GM19023 (cell line): ENCODE measurements at regions not wholly inside any gene's neighbourhood (a gene's known extent, or its start where the extent isn't known, plus 50 kb on each side); places are given as distances from the start of the nearest gene placed in this dataset.
A peak's percentile ranks its signal among the peaks of the same experiment; 100 is the strongest.
"Not testable (repeated sequence)": the region's sequence is repeated elsewhere in the genome, so short reads cannot be mapped to it uniquely, and the experiment has no call there.

Experiments
- ATAC-seq: cut with Tn5 transposase; IDR thresholded peaks from one replicate; pipeline ENCODE4 v1.9.1; 2021; ENCODE audit warnings: mild to moderate bottlenecking, moderate library complexity; ENCODE audit not compliant: unreplicated experiment

DNA sequence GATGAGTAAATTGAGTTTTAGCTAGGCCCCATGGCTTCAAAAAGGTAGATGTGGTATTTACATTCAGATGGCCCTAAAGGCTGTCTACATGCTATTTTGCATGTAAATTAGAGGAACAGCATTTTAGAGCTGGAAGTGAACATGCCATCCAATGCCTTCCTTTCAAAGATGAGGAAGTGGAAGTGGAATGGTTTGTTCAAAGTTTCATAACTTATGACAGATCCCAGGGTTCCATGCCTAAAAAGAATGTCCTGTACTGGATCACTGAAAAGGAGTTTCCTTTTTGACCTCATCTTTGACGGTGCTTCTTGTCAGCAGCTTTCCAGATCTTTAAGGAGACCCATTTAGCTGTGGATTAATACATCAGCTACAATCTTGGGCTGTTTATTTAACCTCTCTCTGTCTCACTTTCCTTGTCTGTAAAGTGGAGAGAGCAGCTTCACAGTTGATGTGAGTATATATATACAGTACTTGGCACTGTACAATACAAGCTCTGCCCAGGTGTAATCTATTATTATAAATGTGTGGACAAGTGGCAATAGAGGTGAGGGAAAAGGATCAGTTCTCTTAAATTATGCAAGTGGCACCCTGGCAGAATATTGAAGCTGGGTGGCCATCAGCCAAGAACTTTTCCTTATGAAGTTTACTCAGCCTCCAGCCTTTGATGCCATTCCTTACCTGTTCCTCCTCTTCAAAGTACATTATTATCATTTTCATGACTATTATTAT, 68.7 kb upstream of the GOLGA8B start:
- ATAC-seq: no peak

DNA sequence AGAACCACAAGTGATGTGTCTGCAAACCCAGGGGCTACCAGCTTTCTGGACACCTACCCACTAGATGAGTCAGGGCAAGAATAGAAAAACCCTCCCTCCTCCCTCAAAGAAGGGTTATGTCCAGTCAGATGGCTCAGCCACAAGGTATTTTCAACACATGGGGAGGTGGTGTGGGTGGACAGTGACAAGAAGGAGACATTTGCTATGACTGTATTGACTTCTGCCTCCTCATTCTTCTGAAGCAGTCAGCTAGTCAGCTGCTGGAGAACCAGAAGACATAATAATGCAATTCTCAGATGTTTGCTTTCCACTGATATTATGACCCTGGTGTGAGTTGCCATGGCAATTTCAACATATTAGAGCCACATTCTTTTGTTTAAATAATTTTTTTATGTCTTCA, 66.7 kb upstream of the GOLGA8B start:
- ATAC-seq: peak; percentile 75

DNA sequence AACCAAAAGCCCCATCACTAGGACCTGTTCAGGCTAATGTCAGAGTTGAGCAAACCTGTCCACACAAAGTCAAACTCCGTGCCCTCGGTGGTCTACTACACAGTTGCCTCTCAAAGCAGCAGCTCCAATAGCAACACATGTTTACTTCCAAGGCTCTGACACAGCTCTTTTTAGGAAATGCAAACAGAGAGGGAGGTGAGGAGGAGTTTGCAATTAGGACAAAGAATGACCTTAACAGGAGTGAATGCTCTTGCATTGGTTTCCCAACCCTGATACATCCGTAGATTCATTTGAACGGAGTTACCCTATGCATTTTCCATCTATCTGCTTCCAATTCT, 64.8 kb upstream of the GOLGA8B start:
- no peak for ATAC-seq

DNA sequence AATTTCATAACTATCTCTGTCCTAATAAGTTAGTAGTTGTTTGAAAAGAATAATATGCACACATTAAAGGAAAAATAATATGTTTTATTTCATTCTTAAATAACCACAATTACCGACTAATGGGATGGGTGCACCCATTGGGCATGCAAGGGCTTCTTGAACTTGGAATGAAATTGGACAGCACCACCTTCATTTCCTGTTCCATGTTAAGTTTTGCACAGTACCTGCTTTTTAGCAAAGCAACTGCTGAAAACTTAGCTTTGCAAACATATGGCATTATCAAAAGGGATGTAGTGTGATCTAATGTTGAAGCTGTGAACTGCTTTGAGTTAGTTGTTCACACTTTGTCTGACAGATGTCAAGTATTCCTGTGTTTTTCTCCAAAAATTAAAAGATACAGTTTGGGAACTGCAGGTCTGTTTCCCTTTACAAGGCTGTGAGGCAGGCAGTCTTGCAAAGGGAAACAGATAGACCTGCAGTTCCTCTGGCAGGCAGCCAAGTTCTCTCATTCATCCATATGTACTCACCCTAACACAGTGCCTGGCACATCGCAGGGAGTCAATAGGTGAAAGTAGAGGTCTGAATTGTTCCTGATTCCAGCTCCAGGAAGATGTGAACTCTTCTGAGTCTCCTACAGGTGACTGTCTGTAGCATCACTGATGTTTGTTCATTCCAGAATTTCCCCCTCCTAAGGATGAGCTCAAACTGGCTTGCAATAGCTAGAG, 64.3 kb upstream of the GOLGA8B start:
- ATAC-seq: no peak

DNA sequence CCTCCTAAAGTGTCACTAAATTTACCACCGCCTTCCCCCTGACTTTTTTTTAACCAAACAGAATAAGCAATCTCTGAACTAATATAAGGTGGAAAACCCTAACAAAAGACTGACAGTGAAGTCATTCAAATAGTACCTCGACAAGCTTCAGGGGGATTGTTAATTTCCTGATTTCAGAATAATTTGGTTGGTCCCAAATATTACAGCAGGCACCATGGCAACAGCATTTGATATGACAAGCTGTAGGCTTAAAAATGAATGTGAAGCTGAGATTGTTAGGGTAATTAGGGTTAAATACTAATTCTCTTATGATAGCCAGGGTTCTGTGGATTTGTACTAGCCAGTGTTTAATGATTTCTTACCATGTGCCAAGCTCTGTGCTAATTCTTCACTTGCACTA, 63.5 kb upstream of the GOLGA8B start:
- ATAC-seq: no peak

DNA sequence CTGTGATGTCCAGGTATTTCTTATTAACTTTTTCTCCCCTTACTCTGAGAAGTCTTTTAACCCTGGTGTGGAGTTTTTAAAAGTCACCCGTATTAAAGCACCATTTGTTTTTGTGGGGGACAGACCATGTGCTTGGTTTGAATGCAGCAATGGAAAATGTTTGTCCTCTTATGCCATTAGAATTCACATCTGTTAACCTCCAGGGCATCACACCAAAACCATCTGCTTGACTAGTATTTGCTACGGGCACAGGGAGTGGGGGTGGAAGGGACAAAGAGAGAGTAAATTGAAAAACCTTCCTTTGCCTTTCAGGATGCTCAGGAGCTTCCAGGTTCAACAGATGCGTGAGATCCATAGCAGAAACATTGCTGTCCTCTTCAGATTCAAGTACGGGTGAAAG, 61.4 kb upstream of the GOLGA8B start:
- ATAC-seq: no peak

DNA sequence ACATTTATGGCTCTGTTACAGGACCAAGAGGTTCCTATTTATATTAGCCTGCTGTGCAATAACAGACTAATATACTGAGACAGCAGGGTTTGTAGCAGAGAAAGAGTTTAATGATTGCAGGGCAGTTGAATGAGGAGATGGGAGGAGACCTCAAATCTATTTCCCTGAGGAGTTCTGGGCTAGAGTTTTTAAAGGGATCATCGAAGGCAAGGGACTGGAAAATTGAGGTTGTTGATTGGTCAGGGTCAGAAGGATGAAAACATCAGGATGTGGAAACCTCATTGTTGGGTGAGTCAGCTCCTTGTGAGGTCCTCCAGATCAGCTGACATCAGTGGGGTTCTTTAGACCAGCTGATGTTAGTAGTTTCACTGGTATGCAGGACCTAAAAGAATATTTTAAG, 60.6 kb upstream of the GOLGA8B start:
- no peak for ATAC-seq

DNA sequence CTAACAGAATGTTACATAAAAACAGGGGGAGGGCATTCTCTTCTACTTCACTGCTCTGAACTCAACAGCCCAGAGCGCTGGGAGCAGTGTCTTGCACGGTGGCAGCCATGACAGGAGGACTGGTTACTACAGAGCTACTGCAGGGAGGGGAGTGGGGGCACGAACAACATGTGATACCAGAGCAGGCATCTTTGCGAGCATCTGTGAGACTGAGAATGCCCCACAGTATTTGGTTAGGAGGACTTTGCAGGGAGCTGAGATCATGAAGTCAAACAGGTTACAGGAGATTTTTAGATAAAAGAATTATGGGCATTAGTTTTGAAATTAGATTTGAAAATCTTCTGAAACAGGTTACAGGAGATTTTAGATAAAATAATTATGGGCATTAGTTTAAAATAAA, 58.8 kb upstream of the GOLGA8B start:
- ATAC-seq: no peak

DNA sequence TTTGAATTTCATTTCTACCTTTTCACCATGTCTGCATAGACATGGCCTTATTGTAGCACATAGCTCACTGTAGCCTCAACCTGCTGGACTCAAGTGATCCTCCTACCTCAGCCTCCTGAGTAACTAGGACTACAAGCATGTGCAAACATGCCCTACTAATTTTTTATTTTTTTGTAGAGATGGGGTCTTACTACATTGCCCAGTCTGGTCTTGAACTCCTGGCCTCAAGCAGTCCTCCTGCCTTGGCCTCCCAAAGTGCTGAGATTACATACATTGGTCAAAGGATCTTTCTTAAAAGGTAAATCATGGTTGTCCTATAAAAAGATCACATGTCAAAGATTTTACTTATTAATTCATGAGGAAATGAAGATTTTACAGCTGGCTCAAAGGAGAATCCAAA, 57.2 kb upstream of the GOLGA8B start:
- ATAC-seq: no peak

DNA sequence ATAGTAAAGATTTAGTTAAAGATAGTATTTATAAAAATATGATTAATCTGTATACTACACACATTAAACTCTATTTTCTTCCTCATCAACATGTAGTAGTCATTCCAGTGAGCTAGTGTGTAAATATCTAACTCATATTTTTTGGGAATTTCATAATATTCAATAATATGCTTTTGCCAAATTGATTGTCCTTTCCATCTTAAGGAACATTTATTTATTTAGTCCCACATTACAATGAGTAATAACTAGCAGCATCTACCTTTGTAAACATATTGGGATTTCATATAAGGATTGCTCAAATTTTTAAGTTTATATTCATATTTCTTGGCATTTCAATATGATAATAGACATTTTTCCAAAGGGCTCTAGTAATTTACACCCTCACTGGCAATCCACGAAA, 53.9 kb upstream of the GOLGA8B start:
- no peak for ATAC-seq

DNA sequence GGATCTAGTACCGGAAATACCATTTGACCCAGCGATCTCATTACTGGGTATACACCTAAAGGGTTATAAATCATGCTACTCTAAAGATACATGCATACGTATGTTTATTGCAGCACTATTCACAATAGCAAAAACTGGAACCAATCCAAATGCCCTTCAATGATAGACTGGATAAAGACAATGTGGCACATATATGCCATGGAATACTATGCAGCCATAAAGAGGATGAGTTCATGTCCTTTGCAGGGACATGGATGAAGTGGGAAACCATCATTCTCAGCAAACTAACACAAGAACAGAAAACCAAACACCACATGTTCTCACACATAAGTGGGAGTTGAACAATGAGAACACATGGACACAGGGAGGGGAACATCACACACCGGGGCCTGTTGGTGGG, 50.2 kb upstream of the GOLGA8B start:
- ATAC-seq: not testable (repeated sequence)
